Uterus (tissue), 3 donors: ENCODE measurements at regions not wholly inside any gene's neighbourhood (a gene's known extent, or its start where the extent isn't known, plus 50 kb on each side); places are given as distances from the start of the nearest gene placed in this dataset.

ENCODE experiments used
- DNase-seq, 2 donors: peaks; one replicate each; pipeline ENCODE4 v3.0.0-alpha.2; 2019 to 2020
- H3K27ac ChIP-seq, 2 donors: fragments of 200-600 bp; sonication (generic); 1 replicate in 1 of 2; 2 replicates in 1 of 2; pipeline ENCODE4 v1.5.1; 2016 to 2018
- H3K27me3 ChIP-seq, 2 donors: fragments of 200-600 bp; sonication (generic); one replicate each; pipeline ENCODE4 v1.5.1; 2018 to 2019; ENCODE audit warnings: control low read depth in 1 of 2
- H3K36me3 ChIP-seq, 2 donors: fragments of 200-600 bp; sonication (generic); one replicate each; pipeline ENCODE4 v1.5.1; 2019; ENCODE audit warnings: control low read depth in 1 of 2
- H3K4me1 ChIP-seq, 2 donors: fragments of 200-600 bp; sonication (generic); one replicate each; pipeline ENCODE4 v1.5.1; 2018 to 2019; ENCODE audit warnings: control low read depth in 1 of 2
- H3K4me3 ChIP-seq, 2 donors: fragments of 200-600 bp; sonication (generic); 1 replicate in 1 of 2; 2 replicates in 1 of 2; pipeline ENCODE4 v1.5.1; 2018 to 2019; ENCODE audit warnings: mild to moderate bottlenecking in 1 of 2
- H3K9me3 ChIP-seq, 2 donors: fragments of 200-600 bp; sonication (generic); one replicate each; pipeline ENCODE4 v1.5.1; 2019; ENCODE audit warnings: control low read depth in 1 of 2
- POLR2A ChIP-seq, 2 donors: fragments of 450-650 bp; IDR thresholded peaks; one replicate each; pipeline ENCODE4 v1.6.1; 2016; ENCODE audit warnings: antibody characterized with exemption in 2 of 2, mild to moderate bottlenecking in 1 of 2, moderate library complexity in 1 of 2
- intact Hi-C: fragments of 100-400 bp; cut with DNase I; formaldehyde crosslinking; loops from one replicate; pipeline ENCODE4 v1.15.1; 2023; ENCODE audit warnings: low total_unique reads
- TF ChIP-seq, protein P1 (sequence below), 4 experiments: fragments of 200-600 bp in 2 of 4; fragments of 450-650 bp in 2 of 4; sonication (generic) in 2 of 4; IDR thresholded peaks; one replicate each; pipeline ENCODE4 v1.5.1; 2016 to 2019; ENCODE audit warnings: antibody characterized with exemption in 4 of 4, mild to moderate bottlenecking in 2 of 4, moderate library complexity in 1 of 4
- donor health status: DM: yes; HTN: yes; CAD: no.

- DNase-seq, result no peak
- Histone ChIP-seq H3K27me3 (no peaks in the 10 kb centered on the region), H3K9me3 (no peaks in the 10 kb centered on the region), H3K36me3 (no peaks in the 10 kb centered on the region), H3K27ac (no peak overlapping the region), H3K4me1 (no peaks in the 10 kb centered on the region), H3K4me3 (no peak overlapping the region)
- TF ChIP-seq, protein P1, sequence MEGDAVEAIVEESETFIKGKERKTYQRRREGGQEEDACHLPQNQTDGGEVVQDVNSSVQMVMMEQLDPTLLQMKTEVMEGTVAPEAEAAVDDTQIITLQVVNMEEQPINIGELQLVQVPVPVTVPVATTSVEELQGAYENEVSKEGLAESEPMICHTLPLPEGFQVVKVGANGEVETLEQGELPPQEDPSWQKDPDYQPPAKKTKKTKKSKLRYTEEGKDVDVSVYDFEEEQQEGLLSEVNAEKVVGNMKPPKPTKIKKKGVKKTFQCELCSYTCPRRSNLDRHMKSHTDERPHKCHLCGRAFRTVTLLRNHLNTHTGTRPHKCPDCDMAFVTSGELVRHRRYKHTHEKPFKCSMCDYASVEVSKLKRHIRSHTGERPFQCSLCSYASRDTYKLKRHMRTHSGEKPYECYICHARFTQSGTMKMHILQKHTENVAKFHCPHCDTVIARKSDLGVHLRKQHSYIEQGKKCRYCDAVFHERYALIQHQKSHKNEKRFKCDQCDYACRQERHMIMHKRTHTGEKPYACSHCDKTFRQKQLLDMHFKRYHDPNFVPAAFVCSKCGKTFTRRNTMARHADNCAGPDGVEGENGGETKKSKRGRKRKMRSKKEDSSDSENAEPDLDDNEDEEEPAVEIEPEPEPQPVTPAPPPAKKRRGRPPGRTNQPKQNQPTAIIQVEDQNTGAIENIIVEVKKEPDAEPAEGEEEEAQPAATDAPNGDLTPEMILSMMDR (IDR thresholded peaks at IDR 0.05), result no peak
- no peak for TF ChIP-seq POLR2A (IDR thresholded peaks at IDR 0.05)
- intact Hi-C loops, result no loop called here
These were observed 206.2 kb downstream of the URI1 start for GRCh38 chr19:30148039-30148790.

GRCh38 chr19:30148803-30149202 is 206.8 kb downstream of the URI1 start:
- intact Hi-C loops, result no loop called here
- Histone ChIP-seq H3K27me3 (no peaks in the 10 kb centered on the region), H3K4me1 (no peaks in the 10 kb centered on the region), H3K4me3 (no peak overlapping the region), H3K27ac (no peak overlapping the region), H3K36me3 (no peaks in the 10 kb centered on the region), H3K9me3 (no peaks in the 10 kb centered on the region)
- DNase-seq, result no peak
- TF ChIP-seq, protein P1 (IDR thresholded peaks at IDR 0.05), result no peak
- TF ChIP-seq POLR2A (IDR thresholded peaks at IDR 0.05), result no peak

DNA sequence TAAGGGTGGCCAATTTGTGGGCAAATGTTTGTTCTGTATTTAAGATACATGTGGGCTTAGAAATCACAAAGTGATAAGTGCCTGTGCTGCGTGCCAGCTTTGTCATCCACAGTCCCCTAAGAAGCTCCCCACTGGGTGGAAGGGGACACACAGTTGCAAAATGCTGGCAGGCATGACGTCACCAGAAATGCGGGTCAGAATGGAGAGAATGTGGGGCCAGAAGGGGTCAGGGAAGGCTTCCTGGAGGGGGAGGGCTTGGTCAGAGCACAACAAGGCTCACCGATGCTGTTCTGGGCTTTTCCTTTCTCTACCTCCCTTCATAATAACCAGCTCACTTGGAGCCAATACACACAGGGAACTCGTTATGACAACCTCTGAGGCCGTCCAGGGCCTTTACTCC is 207.3 kb downstream of the URI1 start:
- no peak for DNase-seq
- TF ChIP-seq, protein P1 (IDR thresholded peaks at IDR 0.05), result no peak
- TF ChIP-seq POLR2A (IDR thresholded peaks at IDR 0.05), result no peak
- intact Hi-C loops, result no loop called here
- Histone ChIP-seq H3K9me3 (no peaks in the 10 kb centered on the region), H3K4me1 (no peaks in the 10 kb centered on the region), H3K4me3 (no peak overlapping the region), H3K27ac (no peak overlapping the region), H3K36me3 (no peaks in the 10 kb centered on the region), H3K27me3 (no peaks in the 10 kb centered on the region)

GRCh38 chr19:30150626-30151025 is 208.6 kb downstream of the URI1 start:
- no peak for DNase-seq

GRCh38 chr19:30151081-30151480 is 209.0 kb downstream of the URI1 start:
- H3K9me3 ChIP-seq, result no peaks in the 10 kb centered on the region
- TF ChIP-seq, protein P1 (IDR thresholded peaks at IDR 0.05), result no peak
- no peak for TF ChIP-seq POLR2A (IDR thresholded peaks at IDR 0.05)
- H3K36me3 ChIP-seq, result no peaks in the 10 kb centered on the region
- intact Hi-C loops, result no loop called here
- no peaks in the 10 kb centered on the region for H3K4me1 ChIP-seq
- no peaks in the 10 kb centered on the region for H3K27me3 ChIP-seq
- DNase-seq, result no peak
- H3K27ac ChIP-seq, result no peak overlapping the region
- no peak overlapping the region for H3K4me3 ChIP-seq

More at GRCh38 chr19:30150626-30151025, 208.6 kb downstream of the URI1 start:
- H3K4me1 ChIP-seq, result no peaks in the 10 kb centered on the region
- TF ChIP-seq, protein P1 (IDR thresholded peaks at IDR 0.05), result no peak
- no peak for TF ChIP-seq POLR2A (IDR thresholded peaks at IDR 0.05)
- no peaks in the 10 kb centered on the region for H3K9me3 ChIP-seq
- H3K27ac ChIP-seq, result no peak overlapping the region
- H3K36me3 ChIP-seq, result no peaks in the 10 kb centered on the region
- intact Hi-C loops, result no loop called here
- H3K27me3 ChIP-seq, result no peaks in the 10 kb centered on the region
- H3K4me3 ChIP-seq, result no peak overlapping the region
